Breast epithelium (tissue), 3 donors: ENCODE measurements at regions not wholly inside any gene's neighbourhood (a gene's known extent, or its start where the extent isn't known, plus 50 kb on each side); places are given as distances from the start of the nearest gene placed in this dataset.

ENCODE experiments used
- POLR2A ChIP-seq: fragments of 450-650 bp; IDR thresholded peaks from one replicate; pipeline ENCODE4 v1.6.1; 2016; ENCODE audit warnings: antibody characterized with exemption, mild to moderate bottlenecking, moderate library complexity
- TF ChIP-seq, protein P1 (sequence below), 3 donors: fragments of 450-650 bp; IDR thresholded peaks; one replicate each; pipeline ENCODE4 v1.5.1; 2016 to 2017; ENCODE audit warnings: antibody characterized with exemption in 3 of 3, mild to moderate bottlenecking in 3 of 3, moderate library complexity in 3 of 3

DNA sequence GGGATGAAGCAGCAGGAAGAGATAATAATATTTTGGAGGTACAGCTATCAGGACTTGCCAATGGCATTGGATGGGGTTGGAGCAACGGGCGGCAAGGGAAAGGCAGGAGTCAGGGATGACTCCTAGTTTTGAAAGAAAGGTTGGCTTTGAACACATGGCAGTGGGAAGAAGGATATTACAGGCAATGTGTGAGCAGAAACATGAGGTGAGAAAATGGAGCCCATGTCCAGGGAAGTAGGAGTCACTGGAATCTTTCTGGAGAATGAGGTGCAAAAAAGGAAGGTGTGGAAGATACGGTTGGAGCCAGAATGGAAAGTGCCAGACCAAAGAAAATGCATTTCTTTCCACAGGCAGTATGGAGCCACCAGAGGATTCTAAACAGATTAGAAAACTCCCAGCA lies 288.5 kb upstream of the KAZN start:
- TF ChIP-seq, protein P1, sequence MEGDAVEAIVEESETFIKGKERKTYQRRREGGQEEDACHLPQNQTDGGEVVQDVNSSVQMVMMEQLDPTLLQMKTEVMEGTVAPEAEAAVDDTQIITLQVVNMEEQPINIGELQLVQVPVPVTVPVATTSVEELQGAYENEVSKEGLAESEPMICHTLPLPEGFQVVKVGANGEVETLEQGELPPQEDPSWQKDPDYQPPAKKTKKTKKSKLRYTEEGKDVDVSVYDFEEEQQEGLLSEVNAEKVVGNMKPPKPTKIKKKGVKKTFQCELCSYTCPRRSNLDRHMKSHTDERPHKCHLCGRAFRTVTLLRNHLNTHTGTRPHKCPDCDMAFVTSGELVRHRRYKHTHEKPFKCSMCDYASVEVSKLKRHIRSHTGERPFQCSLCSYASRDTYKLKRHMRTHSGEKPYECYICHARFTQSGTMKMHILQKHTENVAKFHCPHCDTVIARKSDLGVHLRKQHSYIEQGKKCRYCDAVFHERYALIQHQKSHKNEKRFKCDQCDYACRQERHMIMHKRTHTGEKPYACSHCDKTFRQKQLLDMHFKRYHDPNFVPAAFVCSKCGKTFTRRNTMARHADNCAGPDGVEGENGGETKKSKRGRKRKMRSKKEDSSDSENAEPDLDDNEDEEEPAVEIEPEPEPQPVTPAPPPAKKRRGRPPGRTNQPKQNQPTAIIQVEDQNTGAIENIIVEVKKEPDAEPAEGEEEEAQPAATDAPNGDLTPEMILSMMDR (IDR thresholded peaks at IDR 0.05) = no peak
- TF ChIP-seq POLR2A = no peak
